GM12892 (cell line): ENCODE measurements at regions not wholly inside any gene's neighbourhood (a gene's known extent, or its start where the extent isn't known, plus 50 kb on each side); places are given as distances from the start of the nearest gene placed in this dataset.
"Not testable (repeated sequence)": the region's sequence is repeated elsewhere in the genome, so short reads cannot be mapped to it uniquely, and the experiment has no call there.

Experiments
- POLR2A ChIP-seq: IDR thresholded peaks from 2 replicates; pipeline ENCODE4 v1.6.1; 2011; ENCODE audit warnings: low read depth, low read length, control low read depth
- POLR2AphosphoS5 ChIP-seq: IDR thresholded peaks from 2 replicates; pipeline ENCODE4 v1.6.1; 2011; ENCODE audit warnings: low read depth, low read length, control low read depth
- TAF1 ChIP-seq: IDR thresholded peaks from 2 replicates; pipeline ENCODE4 v1.6.1; 2011; ENCODE audit warnings: low read depth, mild to moderate bottlenecking, control low read depth, low read length, borderline replicate concordance

GRCh38 chr10:55518416-55518815, 717.4 kb upstream of the PCDH15 start:
- not testable (repeated sequence) for TF ChIP-seq POLR2A, POLR2AphosphoS5, TAF1
